HEK293T (cell line): ENCODE measurements at regions not wholly inside any gene's neighbourhood (a gene's known extent, or its start where the extent isn't known, plus 50 kb on each side); places are given as distances from the start of the nearest gene placed in this dataset.

Experiments
- ELF4 ChIP-seq: fragments of 450-650 bp; IDR thresholded peaks from 2 replicates; pipeline ENCODE4 v1.6.1; 2017; ENCODE audit warnings: antibody characterized with exemption
- FOXK2 ChIP-seq: fragments of 450-650 bp; IDR thresholded peaks from 2 replicates; pipeline ENCODE4 v1.6.1; 2016; ENCODE audit warnings: mild to moderate bottlenecking
- L3MBTL2 ChIP-seq: fragments of 450-650 bp; conservative IDR thresholded peaks from 2 replicates; pipeline ENCODE4 v1.6.1; 2016; ENCODE audit warnings: mild to moderate bottlenecking
- LEF1 ChIP-seq: fragments of 450-650 bp; IDR thresholded peaks from 2 replicates; pipeline ENCODE4 v1.6.1; 2017; ENCODE audit warnings: mild to moderate bottlenecking, borderline replicate concordance
- NFRKB ChIP-seq: fragments of 450-650 bp; IDR thresholded peaks from 2 replicates; pipeline ENCODE4 v1.6.1; 2016; ENCODE audit warnings: mild to moderate bottlenecking, moderate library complexity
- SP1 ChIP-seq: fragments of 450-650 bp; IDR thresholded peaks from 2 replicates; pipeline ENCODE4 v1.6.1; 2017
- SUZ12 ChIP-seq: fragments of 450-650 bp; IDR thresholded peaks from 2 replicates; pipeline ENCODE4 v1.6.1; 2016; ENCODE audit warnings: mild to moderate bottlenecking
- TARDBP ChIP-seq: fragments of 450-650 bp; IDR thresholded peaks from 2 replicates; pipeline ENCODE4 v1.6.1; 2016

DNA sequence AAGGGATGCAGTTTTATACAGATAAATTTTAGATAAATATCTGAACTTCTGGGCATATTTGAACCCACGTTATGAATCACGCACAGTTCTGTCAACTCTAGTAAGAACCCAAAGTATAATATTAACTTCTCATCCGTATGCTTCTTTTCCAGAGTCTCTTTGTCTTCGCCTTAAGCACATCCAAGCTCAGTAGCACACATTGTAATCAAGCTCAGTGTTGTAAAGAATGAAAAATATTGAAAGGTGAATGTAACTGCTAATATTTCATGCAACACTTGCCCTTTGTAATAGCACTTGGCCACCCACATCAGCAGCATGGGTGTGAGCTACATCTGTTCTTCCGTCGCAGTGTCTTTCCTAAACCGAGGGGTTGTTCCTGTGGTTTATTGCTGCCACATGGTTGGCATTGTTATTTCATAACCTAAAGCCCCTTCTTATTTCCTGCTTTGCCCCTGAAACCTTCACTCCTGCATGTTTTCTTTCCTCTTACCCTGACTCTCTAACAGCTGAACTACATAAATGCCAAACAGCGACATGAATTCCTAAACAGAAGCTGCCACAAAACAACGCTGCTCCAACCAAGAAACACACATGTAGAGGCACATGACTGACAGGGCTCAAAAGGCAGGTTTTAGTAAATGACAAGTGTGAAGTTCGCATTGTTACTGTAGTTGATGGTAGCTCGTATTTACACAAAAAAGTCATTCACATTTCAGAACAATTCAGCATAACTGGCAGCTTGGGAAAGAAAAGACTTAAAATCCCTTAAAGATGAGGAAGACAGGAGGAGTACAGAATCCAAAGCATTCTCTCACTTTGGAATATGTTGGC, 190.1 kb upstream of the MEF2C start:
- no peak for TF ChIP-seq ELF4
- no peak for TF ChIP-seq NFRKB
- no peak for TF ChIP-seq TARDBP
- no peak for TF ChIP-seq SP1
- no peak for TF ChIP-seq FOXK2
- no peak for TF ChIP-seq L3MBTL2
- TF ChIP-seq LEF1 = no peak
- TF ChIP-seq SUZ12 = no peak
